ENCODE measurements at regions not wholly inside any gene's neighbourhood (a gene's known extent, or its start where the extent isn't known, plus 50 kb on each side); places are given as distances from the start of the nearest gene placed in this dataset.
A peak's percentile ranks its signal among the peaks of the same experiment; 100 is the strongest.

DNA sequence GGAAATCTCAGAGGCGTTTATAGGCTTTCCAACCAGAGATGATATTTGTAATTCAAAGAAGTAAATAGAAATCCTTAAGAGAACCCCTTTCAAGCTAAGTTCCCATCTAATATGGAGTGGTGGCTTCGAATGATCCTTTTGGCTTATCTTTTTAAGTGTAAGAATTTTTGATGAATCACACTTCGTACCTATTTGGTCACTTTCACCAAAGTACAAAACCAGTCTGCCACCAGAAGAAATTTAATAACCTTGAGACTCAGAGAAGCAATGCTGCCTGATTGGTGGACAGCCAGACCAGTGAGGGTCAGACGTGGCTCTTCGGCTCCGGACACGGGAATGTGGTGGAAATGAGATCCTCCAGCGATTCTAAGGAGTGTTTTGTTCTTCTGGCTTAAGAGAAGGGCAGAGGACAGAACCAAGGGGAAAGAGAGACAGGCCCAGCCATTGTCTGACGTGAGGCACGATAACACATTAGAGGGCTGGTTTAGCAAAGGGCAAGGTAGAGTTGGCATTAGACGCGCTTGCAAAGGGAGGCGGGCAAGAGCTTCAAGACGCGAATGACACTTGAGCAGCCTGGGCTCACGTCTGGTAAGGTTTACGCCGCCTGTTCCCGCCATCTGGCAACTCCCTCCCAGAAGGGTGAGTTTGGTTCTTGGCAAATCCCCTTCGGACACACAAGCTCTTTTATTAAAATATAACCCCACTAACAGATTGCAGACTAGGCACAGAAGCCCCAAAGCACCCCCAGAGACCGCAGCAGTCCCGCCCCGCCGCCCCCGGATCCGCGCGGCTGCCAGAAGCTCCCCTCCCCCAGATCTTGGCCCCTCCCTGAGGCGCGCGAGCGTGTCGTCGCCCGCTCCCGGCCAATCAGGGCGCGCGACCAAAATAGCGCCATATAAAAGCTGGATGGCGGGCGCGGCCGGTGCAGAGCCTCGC is 50.0 kb upstream of the EZR start:
- Histone ChIP-seq H3K9ac (ENCODE audit: low read length in 5 of 5) (peak overlapping the region in 4 of 5 donors; percentile 58 to 65 (median 62)), H3K27me3 (ENCODE audit: control insufficient read depth in 5 of 5, insufficient read depth in 4 of 5, low read length in 5 of 5) (no peaks in the 10 kb centered on the region), H3K4me3 (ENCODE audit: low read depth in 1 of 5, low read length in 5 of 5) (peak overlapping the region; percentile 56 to 83 (median 72)), H3K4me1 (ENCODE audit: control insufficient read depth in 5 of 5, insufficient read depth in 5 of 5, low read length in 5 of 5) (peaks cover 3 to 11% (median 10%) of the 10 kb centered on the region in 5 donors), H3K27ac (ENCODE audit: low read depth, low read length) (peak overlapping the region; percentile 75), H3K36me3 (ENCODE audit: control insufficient read depth in 5 of 5, insufficient read depth in 5 of 5, low read length in 5 of 5) (no peaks in the 10 kb centered on the region), H3K9me3 (ENCODE audit: control insufficient read depth in 5 of 5, low read length in 5 of 5) (no peaks in the 10 kb centered on the region)
